Vagina (tissue), 2 donors: ENCODE measurements at regions not wholly inside any gene's neighbourhood (a gene's known extent, or its start where the extent isn't known, plus 50 kb on each side); places are given as distances from the start of the nearest gene placed in this dataset.

ENCODE experiments used
- POLR2A ChIP-seq, 2 donors: fragments of 450-650 bp; IDR thresholded peaks; one replicate each; pipeline ENCODE4 v1.6.1; 2017; ENCODE audit warnings: antibody characterized with exemption in 2 of 2, mild to moderate bottlenecking in 2 of 2, moderate library complexity in 2 of 2
- POLR2AphosphoS5 ChIP-seq, 2 donors: sonication (generic); formaldehyde crosslinking; IDR thresholded peaks; one replicate each; pipeline ENCODE4 v1.9.0; 2017; ENCODE audit warnings: antibody characterized with exemption in 2 of 2, mild to moderate bottlenecking in 2 of 2, low read depth in 1 of 2; ENCODE audit not compliant: insufficient read depth in 1 of 2
- TF ChIP-seq, protein P1 (sequence below), 3 experiments: fragments of 450-650 bp in 2 of 3; fragments of 200-600 bp in 1 of 3; sonication (generic) in 1 of 3; IDR thresholded peaks; one replicate each; pipeline ENCODE4 v1.5.1; 2017 to 2019; ENCODE audit warnings: antibody characterized with exemption in 3 of 3, mild to moderate bottlenecking in 2 of 3, moderate library complexity in 2 of 3

DNA sequence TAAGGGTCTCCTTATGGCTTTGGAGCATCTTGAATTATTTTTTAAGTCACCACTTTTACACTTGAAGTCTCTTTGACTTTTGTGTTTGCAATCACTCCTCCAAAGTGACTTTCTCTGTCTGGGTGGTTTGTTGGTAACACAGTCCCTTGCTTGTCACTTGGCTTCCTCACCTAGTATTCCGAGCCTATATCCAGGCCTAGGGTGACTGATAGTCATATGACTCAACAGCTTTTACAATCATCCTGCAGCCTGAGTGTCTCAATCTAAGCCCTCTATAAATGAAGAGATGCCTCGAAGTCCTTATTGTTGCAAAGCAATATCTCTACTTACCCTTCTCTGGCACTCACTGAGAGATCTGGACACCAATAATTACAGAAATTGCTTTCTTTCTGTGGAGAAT is 53.9 kb upstream of the SETBP1 start:
- TF ChIP-seq POLR2A (IDR thresholded peaks at IDR 0.05): no peak
- TF ChIP-seq POLR2AphosphoS5 (IDR thresholded peaks at IDR 0.05; ENCODE audit: insufficient read depth in 1 of 2, low read depth in 1 of 2): no peak
- TF ChIP-seq, protein P1, sequence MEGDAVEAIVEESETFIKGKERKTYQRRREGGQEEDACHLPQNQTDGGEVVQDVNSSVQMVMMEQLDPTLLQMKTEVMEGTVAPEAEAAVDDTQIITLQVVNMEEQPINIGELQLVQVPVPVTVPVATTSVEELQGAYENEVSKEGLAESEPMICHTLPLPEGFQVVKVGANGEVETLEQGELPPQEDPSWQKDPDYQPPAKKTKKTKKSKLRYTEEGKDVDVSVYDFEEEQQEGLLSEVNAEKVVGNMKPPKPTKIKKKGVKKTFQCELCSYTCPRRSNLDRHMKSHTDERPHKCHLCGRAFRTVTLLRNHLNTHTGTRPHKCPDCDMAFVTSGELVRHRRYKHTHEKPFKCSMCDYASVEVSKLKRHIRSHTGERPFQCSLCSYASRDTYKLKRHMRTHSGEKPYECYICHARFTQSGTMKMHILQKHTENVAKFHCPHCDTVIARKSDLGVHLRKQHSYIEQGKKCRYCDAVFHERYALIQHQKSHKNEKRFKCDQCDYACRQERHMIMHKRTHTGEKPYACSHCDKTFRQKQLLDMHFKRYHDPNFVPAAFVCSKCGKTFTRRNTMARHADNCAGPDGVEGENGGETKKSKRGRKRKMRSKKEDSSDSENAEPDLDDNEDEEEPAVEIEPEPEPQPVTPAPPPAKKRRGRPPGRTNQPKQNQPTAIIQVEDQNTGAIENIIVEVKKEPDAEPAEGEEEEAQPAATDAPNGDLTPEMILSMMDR (IDR thresholded peaks at IDR 0.05): no peak
